GM23338 (cell line): ENCODE measurements at regions not wholly inside any gene's neighbourhood (a gene's known extent, or its start where the extent isn't known, plus 50 kb on each side); places are given as distances from the start of the nearest gene placed in this dataset.

Experiments used
- ATAC-seq: fragments of 200-7000 bp; cut with Tn5 transposase; 3 replicates; pipeline ENCODE4 v1.9.1; 2020
- DNase-seq: peaks from one replicate; pipeline ENCODE4 v3.0.0-alpha.2; 2015; ENCODE audit warnings: low spot score
- H2AFZ ChIP-seq: fragments of 200-600 bp; sonication (generic); 2 replicates; pipeline ENCODE4 v1.8.0; 2016; ENCODE audit warnings: antibody characterized with exemption, mild to moderate bottlenecking, moderate library complexity
- H3F3A ChIP-seq: fragments of 200-600 bp; sonication (generic); replicated peaks from 2 replicates; pipeline ENCODE4 v1.8.0; 2017; ENCODE audit warnings: antibody characterized with exemption, mixed run types, low read depth
- H3K27ac ChIP-seq: fragments of 200-600 bp; sonication (generic); 2 replicates; pipeline ENCODE4 v1.6.1; 2016; ENCODE audit warnings: low read depth
- H3K27me3 ChIP-seq: fragments of 200-600 bp; sonication (generic); 2 replicates; pipeline ENCODE4 v1.8.0; 2016; ENCODE audit warnings: mild to moderate bottlenecking, mixed run types, moderate library complexity; ENCODE audit not compliant: insufficient read depth
- H3K36me3 ChIP-seq: fragments of 200-600 bp; sonication (generic); 2 replicates; pipeline ENCODE4 v1.8.0; 2016; ENCODE audit warnings: mild to moderate bottlenecking; ENCODE audit not compliant: insufficient read depth
- H3K4me1 ChIP-seq: fragments of 200-600 bp; sonication (generic); 2 replicates; pipeline ENCODE4 v1.8.0; 2016; ENCODE audit warnings: mild to moderate bottlenecking, moderate library complexity; ENCODE audit not compliant: insufficient read depth
- H3K4me2 ChIP-seq: fragments of 200-600 bp; sonication (generic); 2 replicates; pipeline ENCODE4 v1.7.1; 2017; ENCODE audit warnings: mixed run types
- H3K4me3 ChIP-seq: fragments of 200-600 bp; sonication (generic); 2 replicates; pipeline ENCODE4 v1.6.1; 2016; ENCODE audit warnings: mixed run types
- H3K79me2 ChIP-seq: fragments of 200-600 bp; sonication (generic); replicated peaks from 2 replicates; pipeline ENCODE4 v1.8.0; 2017; ENCODE audit warnings: mild to moderate bottlenecking; ENCODE audit not compliant: insufficient read depth
- H3K9me2 ChIP-seq: fragments of 200-600 bp; sonication (generic); 2 replicates; pipeline ENCODE4 v1.8.0; 2017; ENCODE audit not compliant: insufficient read depth
- H4K20me1 ChIP-seq: fragments of 200-600 bp; sonication (generic); replicated peaks from 2 replicates; pipeline ENCODE4 v1.8.0; 2017; ENCODE audit warnings: mild to moderate bottlenecking; ENCODE audit not compliant: insufficient read depth
- H3K27ac Mint-ChIP-seq: 2 replicates; pipeline ENCODE4 v1.8.0; 2020; ENCODE audit warnings: inconsistent platforms, mild to moderate bottlenecking, moderate library complexity, mixed read lengths
- H3K27me3 Mint-ChIP-seq: 3 replicates; pipeline ENCODE4 v1.8.0; 2022; ENCODE audit warnings: low read depth, mild to moderate bottlenecking, moderate library complexity, mixed read lengths, inconsistent platforms; ENCODE audit not compliant: insufficient read depth, poor library complexity
- H3K36me3 Mint-ChIP-seq: 3 replicates; pipeline ENCODE4 v1.8.0; 2021; ENCODE audit warnings: low read depth, mild to moderate bottlenecking, inconsistent platforms, moderate library complexity, mixed read lengths
- H3K4me1 Mint-ChIP-seq: 3 replicates; pipeline ENCODE4 v1.8.0; 2020; ENCODE audit warnings: mild to moderate bottlenecking, inconsistent platforms, mixed read lengths
- H3K4me3 Mint-ChIP-seq: 3 replicates; pipeline ENCODE4 v1.8.0; 2021; ENCODE audit warnings: moderate library complexity, mild to moderate bottlenecking, inconsistent platforms, mixed read lengths
- H3K9me3 Mint-ChIP-seq: 3 replicates; pipeline ENCODE4 v1.8.0; 2020; ENCODE audit warnings: moderate library complexity, mild to moderate bottlenecking, inconsistent platforms, mixed read lengths
- EZH2 ChIP-seq: fragments of 200-600 bp; sonication (generic); IDR thresholded peaks from one replicate; pipeline ENCODE4 v1.8.0; 2017; ENCODE audit warnings: antibody characterized with exemption, mild to moderate bottlenecking, low read depth; ENCODE audit not compliant: unreplicated experiment
- JUNB ChIP-seq: IDR thresholded peaks from one replicate; pipeline ENCODE4 v1.6.1; 2016; ENCODE audit warnings: antibody characterized with exemption; ENCODE audit not compliant: unreplicated experiment
- NANOG ChIP-seq: IDR thresholded peaks from 2 replicates; pipeline ENCODE4 v1.6.1; 2016; ENCODE audit warnings: antibody characterized with exemption, borderline replicate concordance
- POLR2AphosphoS5 ChIP-seq: IDR thresholded peaks from 2 replicates; pipeline ENCODE4 v1.6.1; 2016; ENCODE audit warnings: antibody characterized with exemption, low read depth
- STAT1 ChIP-seq: IDR thresholded peaks from one replicate; pipeline ENCODE4 v1.6.1; 2016; ENCODE audit warnings: antibody characterized with exemption; ENCODE audit not compliant: unreplicated experiment
- ZNF114 ChIP-seq: fragments of 250-450 bp; sonication (Bioruptor Pico); IDR thresholded peaks from 2 replicates; pipeline ENCODE4 v1.5.0; 2020; ENCODE audit warnings: mild to moderate bottlenecking, moderate library complexity
- TF ChIP-seq, protein P1 (sequence below): IDR thresholded peaks from one replicate; pipeline ENCODE4 v1.6.1; 2018; ENCODE audit warnings: antibody characterized with exemption; ENCODE audit not compliant: unreplicated experiment
- TF ChIP-seq, protein P2 (sequence below): IDR thresholded peaks from 2 replicates; pipeline ENCODE4 v1.6.1; 2016; ENCODE audit warnings: antibody characterized with exemption
- TF ChIP-seq, protein P3 (sequence below): fragments of 250-450 bp; sonication (Bioruptor Pico); IDR thresholded peaks from 2 replicates; pipeline ENCODE4 v1.5.0; 2020; ENCODE audit warnings: mild to moderate bottlenecking, moderate library complexity
- TF ChIP-seq, protein P4 (sequence below), 2 experiments: fragments of 200-600 bp in 1 of 2; sonication (generic) in 1 of 2; conservative IDR thresholded peaks; 2 replicates each; pipeline versions ENCODE4 v1.5.1 to v1.6.1; 2016 to 2017; ENCODE audit warnings: antibody characterized with exemption in 2 of 2, low read depth in 2 of 2, mild to moderate bottlenecking in 2 of 2, moderate library complexity in 1 of 2

DNA sequence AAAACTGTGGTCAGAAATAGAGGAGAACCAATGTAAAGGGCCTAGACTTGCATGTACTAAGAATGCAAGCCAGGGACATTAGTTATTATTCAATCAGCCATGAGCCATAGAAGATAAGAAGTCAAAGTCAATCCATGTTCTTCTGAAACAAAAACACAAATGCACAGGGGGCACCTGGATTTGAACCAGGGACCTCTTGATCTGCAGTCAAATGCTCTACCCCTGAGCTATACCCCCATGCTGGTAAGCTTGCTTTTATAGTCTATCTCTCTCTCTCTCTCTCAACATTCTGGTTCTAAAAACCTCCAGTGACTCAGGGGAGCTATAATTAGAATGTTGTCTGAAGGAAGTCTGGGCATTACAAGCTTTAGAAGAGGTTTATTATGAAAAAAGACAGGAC lies 85.6 kb upstream of the ACP3 start:
- no peaks in the 10 kb centered on the region for H3F3A ChIP-seq
- Mint-ChIP-seq H3K9me3 (no peaks in the 10 kb centered on the region; the same call in 2 of the 3 replicates), H3K27ac (no peak overlapping the region), H3K4me3 (no peak overlapping the region), H3K36me3 (no peaks in the 10 kb centered on the region), H3K27me3 (peaks cover 5% of the 10 kb centered on the region), H3K4me1 (peaks cover 19% of the 10 kb centered on the region)
- 0 out of 2 replicates have a peak, but pooled peaks cover 5% of the 10 kb centered on the region for H3K9me2 ChIP-seq
- no peaks in the 10 kb centered on the region for H3K79me2 ChIP-seq
- H3K4me1 ChIP-seq, result peaks cover 12% of the 10 kb centered on the region
- no peak for DNase-seq
- H3K4me3 ChIP-seq, result no peak overlapping the region
- no peaks in the 10 kb centered on the region for H4K20me1 ChIP-seq
- H2AFZ ChIP-seq, result no peak overlapping the region
- no peak overlapping the region for H3K4me2 ChIP-seq
- H3K27ac ChIP-seq, result no peak overlapping the region
- no peaks in the 10 kb centered on the region for H3K36me3 ChIP-seq
- no peaks in the 10 kb centered on the region for H3K27me3 ChIP-seq
- TF ChIP-seq, protein P1, sequence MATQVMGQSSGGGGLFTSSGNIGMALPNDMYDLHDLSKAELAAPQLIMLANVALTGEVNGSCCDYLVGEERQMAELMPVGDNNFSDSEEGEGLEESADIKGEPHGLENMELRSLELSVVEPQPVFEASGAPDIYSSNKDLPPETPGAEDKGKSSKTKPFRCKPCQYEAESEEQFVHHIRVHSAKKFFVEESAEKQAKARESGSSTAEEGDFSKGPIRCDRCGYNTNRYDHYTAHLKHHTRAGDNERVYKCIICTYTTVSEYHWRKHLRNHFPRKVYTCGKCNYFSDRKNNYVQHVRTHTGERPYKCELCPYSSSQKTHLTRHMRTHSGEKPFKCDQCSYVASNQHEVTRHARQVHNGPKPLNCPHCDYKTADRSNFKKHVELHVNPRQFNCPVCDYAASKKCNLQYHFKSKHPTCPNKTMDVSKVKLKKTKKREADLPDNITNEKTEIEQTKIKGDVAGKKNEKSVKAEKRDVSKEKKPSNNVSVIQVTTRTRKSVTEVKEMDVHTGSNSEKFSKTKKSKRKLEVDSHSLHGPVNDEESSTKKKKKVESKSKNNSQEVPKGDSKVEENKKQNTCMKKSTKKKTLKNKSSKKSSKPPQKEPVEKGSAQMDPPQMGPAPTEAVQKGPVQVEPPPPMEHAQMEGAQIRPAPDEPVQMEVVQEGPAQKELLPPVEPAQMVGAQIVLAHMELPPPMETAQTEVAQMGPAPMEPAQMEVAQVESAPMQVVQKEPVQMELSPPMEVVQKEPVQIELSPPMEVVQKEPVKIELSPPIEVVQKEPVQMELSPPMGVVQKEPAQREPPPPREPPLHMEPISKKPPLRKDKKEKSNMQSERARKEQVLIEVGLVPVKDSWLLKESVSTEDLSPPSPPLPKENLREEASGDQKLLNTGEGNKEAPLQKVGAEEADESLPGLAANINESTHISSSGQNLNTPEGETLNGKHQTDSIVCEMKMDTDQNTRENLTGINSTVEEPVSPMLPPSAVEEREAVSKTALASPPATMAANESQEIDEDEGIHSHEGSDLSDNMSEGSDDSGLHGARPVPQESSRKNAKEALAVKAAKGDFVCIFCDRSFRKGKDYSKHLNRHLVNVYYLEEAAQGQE, result no peak
- TF ChIP-seq EZH2 (no peak), JUNB (no peak), STAT1 (no peak), ZNF114 (CRISPR knock-in tag) (no peak), NANOG (no peak), POLR2AphosphoS5 (no peak)
- TF ChIP-seq, protein P2, sequence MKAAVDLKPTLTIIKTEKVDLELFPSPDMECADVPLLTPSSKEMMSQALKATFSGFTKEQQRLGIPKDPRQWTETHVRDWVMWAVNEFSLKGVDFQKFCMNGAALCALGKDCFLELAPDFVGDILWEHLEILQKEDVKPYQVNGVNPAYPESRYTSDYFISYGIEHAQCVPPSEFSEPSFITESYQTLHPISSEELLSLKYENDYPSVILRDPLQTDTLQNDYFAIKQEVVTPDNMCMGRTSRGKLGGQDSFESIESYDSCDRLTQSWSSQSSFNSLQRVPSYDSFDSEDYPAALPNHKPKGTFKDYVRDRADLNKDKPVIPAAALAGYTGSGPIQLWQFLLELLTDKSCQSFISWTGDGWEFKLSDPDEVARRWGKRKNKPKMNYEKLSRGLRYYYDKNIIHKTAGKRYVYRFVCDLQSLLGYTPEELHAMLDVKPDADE, result no peak
- TF ChIP-seq, protein P3, sequence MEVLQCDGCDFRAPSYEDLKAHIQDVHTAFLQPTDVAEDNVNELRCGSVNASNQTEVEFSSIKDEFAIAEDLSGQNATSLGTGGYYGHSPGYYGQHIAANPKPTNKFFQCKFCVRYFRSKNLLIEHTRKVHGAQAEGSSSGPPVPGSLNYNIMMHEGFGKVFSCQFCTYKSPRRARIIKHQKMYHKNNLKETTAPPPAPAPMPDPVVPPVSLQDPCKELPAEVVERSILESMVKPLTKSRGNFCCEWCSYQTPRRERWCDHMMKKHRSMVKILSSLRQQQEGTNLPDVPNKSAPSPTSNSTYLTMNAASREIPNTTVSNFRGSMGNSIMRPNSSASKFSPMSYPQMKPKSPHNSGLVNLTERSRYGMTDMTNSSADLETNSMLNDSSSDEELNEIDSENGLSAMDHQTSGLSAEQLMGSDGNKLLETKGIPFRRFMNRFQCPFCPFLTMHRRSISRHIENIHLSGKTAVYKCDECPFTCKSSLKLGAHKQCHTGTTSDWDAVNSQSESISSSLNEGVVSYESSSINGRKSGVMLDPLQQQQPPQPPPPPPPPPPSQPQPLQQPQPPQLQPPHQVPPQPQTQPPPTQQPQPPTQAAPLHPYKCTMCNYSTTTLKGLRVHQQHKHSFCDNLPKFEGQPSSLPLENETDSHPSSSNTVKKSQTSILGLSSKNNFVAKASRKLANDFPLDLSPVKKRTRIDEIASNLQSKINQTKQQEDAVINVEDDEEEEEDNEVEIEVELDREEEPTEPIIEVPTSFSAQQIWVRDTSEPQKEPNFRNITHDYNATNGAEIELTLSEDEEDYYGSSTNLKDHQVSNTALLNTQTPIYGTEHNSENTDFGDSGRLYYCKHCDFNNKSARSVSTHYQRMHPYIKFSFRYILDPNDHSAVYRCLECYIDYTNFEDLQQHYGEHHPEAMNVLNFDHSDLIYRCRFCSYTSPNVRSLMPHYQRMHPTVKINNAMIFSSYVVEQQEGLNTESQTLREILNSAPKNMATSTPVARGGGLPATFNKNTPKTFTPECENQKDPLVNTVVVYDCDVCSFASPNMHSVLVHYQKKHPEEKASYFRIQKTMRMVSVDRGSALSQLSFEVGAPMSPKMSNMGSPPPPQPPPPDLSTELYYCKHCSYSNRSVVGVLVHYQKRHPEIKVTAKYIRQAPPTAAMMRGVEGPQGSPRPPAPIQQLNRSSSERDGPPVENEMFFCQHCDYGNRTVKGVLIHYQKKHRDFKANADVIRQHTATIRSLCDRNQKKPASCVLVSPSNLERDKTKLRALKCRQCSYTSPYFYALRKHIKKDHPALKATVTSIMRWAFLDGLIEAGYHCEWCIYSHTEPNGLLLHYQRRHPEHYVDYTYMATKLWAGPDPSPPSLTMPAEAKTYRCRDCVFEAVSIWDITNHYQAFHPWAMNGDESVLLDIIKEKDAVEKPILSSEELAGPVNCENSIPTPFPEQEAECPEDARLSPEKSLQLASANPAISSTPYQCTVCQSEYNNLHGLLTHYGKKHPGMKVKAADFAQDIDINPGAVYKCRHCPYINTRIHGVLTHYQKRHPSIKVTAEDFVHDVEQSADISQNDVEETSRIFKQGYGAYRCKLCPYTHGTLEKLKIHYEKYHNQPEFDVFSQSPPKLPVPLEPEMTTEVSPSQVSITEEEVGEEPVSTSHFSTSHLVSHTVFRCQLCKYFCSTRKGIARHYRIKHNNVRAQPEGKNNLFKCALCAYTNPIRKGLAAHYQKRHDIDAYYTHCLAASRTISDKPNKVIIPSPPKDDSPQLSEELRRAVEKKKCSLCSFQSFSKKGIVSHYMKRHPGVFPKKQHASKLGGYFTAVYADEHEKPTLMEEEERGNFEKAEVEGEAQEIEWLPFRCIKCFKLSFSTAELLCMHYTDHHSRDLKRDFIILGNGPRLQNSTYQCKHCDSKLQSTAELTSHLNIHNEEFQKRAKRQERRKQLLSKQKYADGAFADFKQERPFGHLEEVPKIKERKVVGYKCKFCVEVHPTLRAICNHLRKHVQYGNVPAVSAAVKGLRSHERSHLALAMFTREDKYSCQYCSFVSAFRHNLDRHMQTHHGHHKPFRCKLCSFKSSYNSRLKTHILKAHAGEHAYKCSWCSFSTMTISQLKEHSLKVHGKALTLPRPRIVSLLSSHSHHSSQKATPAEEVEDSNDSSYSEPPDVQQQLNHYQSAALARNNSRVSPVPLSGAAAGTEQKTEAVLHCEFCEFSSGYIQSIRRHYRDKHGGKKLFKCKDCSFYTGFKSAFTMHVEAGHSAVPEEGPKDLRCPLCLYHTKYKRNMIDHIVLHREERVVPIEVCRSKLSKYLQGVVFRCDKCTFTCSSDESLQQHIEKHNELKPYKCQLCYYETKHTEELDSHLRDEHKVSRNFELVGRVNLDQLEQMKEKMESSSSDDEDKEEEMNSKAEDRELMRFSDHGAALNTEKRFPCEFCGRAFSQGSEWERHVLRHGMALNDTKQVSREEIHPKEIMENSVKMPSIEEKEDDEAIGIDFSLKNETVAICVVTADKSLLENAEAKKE (CRISPR knock-in tag), result no peak
- TF ChIP-seq, protein P4, sequence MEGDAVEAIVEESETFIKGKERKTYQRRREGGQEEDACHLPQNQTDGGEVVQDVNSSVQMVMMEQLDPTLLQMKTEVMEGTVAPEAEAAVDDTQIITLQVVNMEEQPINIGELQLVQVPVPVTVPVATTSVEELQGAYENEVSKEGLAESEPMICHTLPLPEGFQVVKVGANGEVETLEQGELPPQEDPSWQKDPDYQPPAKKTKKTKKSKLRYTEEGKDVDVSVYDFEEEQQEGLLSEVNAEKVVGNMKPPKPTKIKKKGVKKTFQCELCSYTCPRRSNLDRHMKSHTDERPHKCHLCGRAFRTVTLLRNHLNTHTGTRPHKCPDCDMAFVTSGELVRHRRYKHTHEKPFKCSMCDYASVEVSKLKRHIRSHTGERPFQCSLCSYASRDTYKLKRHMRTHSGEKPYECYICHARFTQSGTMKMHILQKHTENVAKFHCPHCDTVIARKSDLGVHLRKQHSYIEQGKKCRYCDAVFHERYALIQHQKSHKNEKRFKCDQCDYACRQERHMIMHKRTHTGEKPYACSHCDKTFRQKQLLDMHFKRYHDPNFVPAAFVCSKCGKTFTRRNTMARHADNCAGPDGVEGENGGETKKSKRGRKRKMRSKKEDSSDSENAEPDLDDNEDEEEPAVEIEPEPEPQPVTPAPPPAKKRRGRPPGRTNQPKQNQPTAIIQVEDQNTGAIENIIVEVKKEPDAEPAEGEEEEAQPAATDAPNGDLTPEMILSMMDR (conservative IDR thresholded peaks at IDR 0.05; ENCODE audit: low read depth in 2 of 2), result no peak
- ATAC-seq, result no peak
